ENCODE measurements at regions not wholly inside any gene's neighbourhood (a gene's known extent, or its start where the extent isn't known, plus 50 kb on each side); places are given as distances from the start of the nearest gene placed in this dataset.
"Not testable (repeated sequence)": the region's sequence is repeated elsewhere in the genome, so short reads cannot be mapped to it uniquely, and the experiment has no call there.

- 68 to 81% (median 74%) methylated on average over 3 of the region's 3 CpGs for WGBS, 5 donors
- Histone ChIP-seq H3K4me3 (no peak overlapping the region), H3K36me3 (no peaks in the 10 kb centered on the region), H3K27ac (peak overlapping the region in 2 of 8 donors; percentile 76 to 81), H3K27me3 (replicated peaks in 1 of 7) (peaks cover 0 to 19% (median 0%) of the 10 kb centered on the region in 7 donors), H3K9me3 (peaks cover 0 to 4% (median 0%) of the 10 kb centered on the region in 8 donors), H3K4me1 (peaks cover 0 to 21% (median 14%) of the 10 kb centered on the region in 6 donors)
- DNase-seq, result no peak
- TF ChIP-seq CTCF (IDR thresholded peaks at IDR 0.05 in 8 of 11, conservative IDR thresholded peaks at IDR 0.05 in 3 of 11) (no peak), POLR2AphosphoS5 (IDR thresholded peaks at IDR 0.05) (no peak), POLR2A (IDR thresholded peaks at IDR 0.05) (no peak)
- intact Hi-C loops (cut with DNase I; ENCODE audit: low total_unique reads), result no loop called here
Measured at GRCh38 chr10:47164800-47165128, 135.2 kb upstream of the GDF10 start.

GRCh38 chr10:47165168-47165710 lies 134.8 kb upstream of the GDF10 start:
- 34 to 46% (median 38%) methylated on average over 6 to 7 of the region's 7 CpGs for WGBS, 5 donors
- Histone ChIP-seq H3K4me3 (peak overlapping the region in 5 of 8 donors; percentile 21 to 54 (median 24)), H3K4me1 (peaks cover 0 to 21% (median 14%) of the 10 kb centered on the region in 6 donors), H3K27me3 (replicated peaks in 1 of 7) (peaks cover 0 to 17% (median 0%) of the 10 kb centered on the region in 7 donors), H3K27ac (peak overlapping the region in 7 of 8 donors; percentile 3 to 81 (median 76)), H3K9me3 (peaks cover 0 to 9% (median 0%) of the 10 kb centered on the region in 8 donors), H3K36me3 (no peaks in the 10 kb centered on the region)
- no peak for TF ChIP-seq CTCF (IDR thresholded peaks at IDR 0.05 in 8 of 11, conservative IDR thresholded peaks at IDR 0.05 in 3 of 11)
- TF ChIP-seq POLR2AphosphoS5 (IDR thresholded peaks at IDR 0.05), result no peak
- no peak for TF ChIP-seq POLR2A (IDR thresholded peaks at IDR 0.05)
- intact Hi-C loops (cut with DNase I; ENCODE audit: low total_unique reads), result no loop called here
- DNase-seq, result peak; percentile 77

- Histone ChIP-seq H3K36me3 (no peaks in the 10 kb centered on the region), H3K27ac (peak overlapping the region in 7 of 8 donors; percentile 3 to 81 (median 76)), H3K9me3 (peaks cover 0 to 12% (median 0%) of the 10 kb centered on the region in 8 donors), H3K4me3 (peak overlapping the region in 6 of 8 donors; percentile 9 to 54 (median 24)), H3K27me3 (replicated peaks in 1 of 7) (peaks cover 0 to 12% (median 0%) of the 10 kb centered on the region in 7 donors), H3K4me1 (peaks cover 0 to 21% (median 14%) of the 10 kb centered on the region in 6 donors)
- peak; percentile 87 for DNase-seq
- intact Hi-C loops (cut with DNase I; ENCODE audit: low total_unique reads), result no loop called here
- TF ChIP-seq POLR2A (IDR thresholded peaks at IDR 0.05), result no peak
- no peak for TF ChIP-seq CTCF (IDR thresholded peaks at IDR 0.05 in 8 of 11, conservative IDR thresholded peaks at IDR 0.05 in 3 of 11)
- peak; percentile 21 to 67 (median 51) for TF ChIP-seq POLR2AphosphoS5 (IDR thresholded peaks at IDR 0.05)
- WGBS, 5 donors, result 7 to 11% (median 8%) methylated on average over 21 to 26 of the region's 26 CpGs
Measured at GRCh38 chr10:47165711-47166404, 134.1 kb upstream of the GDF10 start.

GRCh38 chr10:47166405-47166777 lies 133.6 kb upstream of the GDF10 start:
- WGBS, 5 donors, result 87 to 97% (median 91%) methylated on average over 6 to 7 of the region's 7 CpGs
- Histone ChIP-seq H3K9me3 (peaks cover 0 to 12% (median 0%) of the 10 kb centered on the region in 8 donors), H3K27me3 (replicated peaks in 1 of 7) (peaks cover 0 to 12% (median 0%) of the 10 kb centered on the region in 7 donors), H3K36me3 (no peaks in the 10 kb centered on the region), H3K4me3 (peak overlapping the region in 2 of 8 donors; percentile 31 to 54), H3K27ac (peak overlapping the region in 5 of 8 donors; percentile 22 to 81 (median 77)), H3K4me1 (peaks cover 0 to 21% (median 14%) of the 10 kb centered on the region in 6 donors)
- TF ChIP-seq POLR2A (IDR thresholded peaks at IDR 0.05), result no peak
- TF ChIP-seq CTCF (IDR thresholded peaks at IDR 0.05 in 8 of 11, conservative IDR thresholded peaks at IDR 0.05 in 3 of 11), result no peak
- TF ChIP-seq POLR2AphosphoS5 (IDR thresholded peaks at IDR 0.05), result no peak
- peak; percentile 39 for DNase-seq
- intact Hi-C loops (cut with DNase I; ENCODE audit: low total_unique reads), result no loop called here

- H3K36me3 ChIP-seq; H3K4me3 ChIP-seq; DNase-seq; intact Hi-C loops (cut with DNase I; ENCODE audit: low total_unique reads): not testable (repeated sequence)
- Histone ChIP-seq H3K9me3 (peaks cover 0 to 12% (median 0%) of the 10 kb centered on the region in 8 donors), H3K27ac (peak overlapping the region in 1 of 8 donors; percentile 80), H3K4me1 (peaks cover 0 to 21% (median 14%) of the 10 kb centered on the region in 6 donors), H3K27me3 (replicated peaks in 1 of 7) (peaks cover 0 to 12% (median 0%) of the 10 kb centered on the region in 7 donors)
- 67 to 84% (median 74%) methylated on average over 17 of the region's 17 CpGs for WGBS, 5 donors
Measured at GRCh38 chr10:47166808-47167581, 133.0 kb upstream of the GDF10 start.

All from spleen (tissue), 11 donors.